ENCODE measurements at regions not wholly inside any gene's neighbourhood (a gene's known extent, or its start where the extent isn't known, plus 50 kb on each side); places are given as distances from the start of the nearest gene placed in this dataset.

DNA sequence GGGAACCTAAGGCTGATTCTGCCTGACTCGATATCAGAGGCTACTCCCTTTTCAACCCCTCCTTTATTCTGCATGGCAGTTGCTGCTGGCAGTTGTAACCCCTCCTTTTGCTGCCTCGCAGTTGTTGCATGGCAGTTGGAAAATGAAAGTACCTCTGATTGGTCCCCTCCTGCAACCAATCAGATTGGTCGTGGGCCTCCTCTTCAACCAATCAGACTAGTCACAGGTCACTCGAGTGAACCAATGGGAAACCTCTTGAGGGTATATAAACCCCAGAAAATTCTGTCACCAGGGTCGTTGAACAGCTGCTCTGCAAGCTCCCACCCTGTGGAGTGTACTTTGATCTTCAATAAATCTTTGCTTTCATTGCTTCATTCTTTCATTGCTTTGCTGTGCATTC lies 294.3 kb upstream of the SLC8A1 start:
- TF ChIP-seq, protein P1, sequence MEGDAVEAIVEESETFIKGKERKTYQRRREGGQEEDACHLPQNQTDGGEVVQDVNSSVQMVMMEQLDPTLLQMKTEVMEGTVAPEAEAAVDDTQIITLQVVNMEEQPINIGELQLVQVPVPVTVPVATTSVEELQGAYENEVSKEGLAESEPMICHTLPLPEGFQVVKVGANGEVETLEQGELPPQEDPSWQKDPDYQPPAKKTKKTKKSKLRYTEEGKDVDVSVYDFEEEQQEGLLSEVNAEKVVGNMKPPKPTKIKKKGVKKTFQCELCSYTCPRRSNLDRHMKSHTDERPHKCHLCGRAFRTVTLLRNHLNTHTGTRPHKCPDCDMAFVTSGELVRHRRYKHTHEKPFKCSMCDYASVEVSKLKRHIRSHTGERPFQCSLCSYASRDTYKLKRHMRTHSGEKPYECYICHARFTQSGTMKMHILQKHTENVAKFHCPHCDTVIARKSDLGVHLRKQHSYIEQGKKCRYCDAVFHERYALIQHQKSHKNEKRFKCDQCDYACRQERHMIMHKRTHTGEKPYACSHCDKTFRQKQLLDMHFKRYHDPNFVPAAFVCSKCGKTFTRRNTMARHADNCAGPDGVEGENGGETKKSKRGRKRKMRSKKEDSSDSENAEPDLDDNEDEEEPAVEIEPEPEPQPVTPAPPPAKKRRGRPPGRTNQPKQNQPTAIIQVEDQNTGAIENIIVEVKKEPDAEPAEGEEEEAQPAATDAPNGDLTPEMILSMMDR (IDR thresholded peaks at IDR 0.05; ENCODE audit: low read depth, low read length) = no peak
- no peak overlapping the region for H3K4me3 ChIP-seq (ENCODE audit: low read depth, low read length)
- no peak overlapping the region for H3K27ac ChIP-seq
- H3K27me3 ChIP-seq (ENCODE audit: insufficient read depth, low read depth, severe bottlenecking) = no peaks in the 10 kb centered on the region
- H3K9me3 ChIP-seq (ENCODE audit: severe bottlenecking) = no peaks in the 10 kb centered on the region
- no peaks in the 10 kb centered on the region for H3K36me3 ChIP-seq
- DNase-seq = no peak

DNA sequence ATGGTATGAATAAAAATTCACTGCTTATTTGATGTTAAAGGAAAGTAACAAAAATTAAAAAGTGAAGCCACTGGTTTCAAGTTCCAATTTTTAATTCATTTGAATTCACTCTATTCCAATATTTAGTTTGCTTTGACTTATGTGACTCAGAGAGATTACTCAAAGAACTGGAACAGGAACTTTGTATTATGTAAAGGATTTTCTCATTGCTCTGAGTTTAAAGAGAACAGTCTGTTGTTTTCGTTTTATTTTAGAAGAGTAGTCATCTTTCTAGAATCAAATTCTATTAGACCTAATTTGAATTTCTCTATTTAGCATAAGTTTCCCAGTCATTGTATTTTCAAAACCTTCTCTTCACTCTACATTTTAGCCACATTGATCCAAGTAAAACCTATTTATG lies 300.1 kb upstream of the SLC8A1 start:
- TF ChIP-seq, protein P1 (IDR thresholded peaks at IDR 0.05; ENCODE audit: low read depth, low read length) = no peak
- H3K9me3 ChIP-seq (ENCODE audit: severe bottlenecking) = no peaks in the 10 kb centered on the region
- H3K27me3 ChIP-seq (ENCODE audit: insufficient read depth, low read depth, severe bottlenecking) = no peaks in the 10 kb centered on the region
- no peaks in the 10 kb centered on the region for H3K36me3 ChIP-seq
- no peak overlapping the region for H3K4me3 ChIP-seq (ENCODE audit: low read depth, low read length)
- no peak overlapping the region for H3K27ac ChIP-seq
- no peak for DNase-seq

DNA sequence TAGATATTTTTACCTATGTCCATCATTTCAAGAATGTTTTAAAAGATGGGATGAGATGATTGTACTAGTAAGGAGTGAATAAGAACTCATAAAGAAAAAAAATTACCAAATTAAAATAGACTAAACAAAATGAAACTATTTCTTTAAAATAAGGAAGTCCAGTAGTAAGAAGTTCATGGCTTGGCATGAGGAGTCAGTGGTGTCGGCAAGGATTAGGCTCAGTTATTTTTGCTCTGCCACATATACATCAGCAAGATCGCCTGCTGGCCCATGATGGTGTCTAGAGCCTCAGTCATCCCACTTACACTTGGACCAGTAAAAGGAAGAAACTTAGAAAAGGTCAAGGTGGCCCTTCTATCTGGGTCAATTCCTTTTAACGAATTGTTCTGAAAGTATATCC lies 300.9 kb upstream of the SLC8A1 start:
- Histone ChIP-seq H3K36me3 (no peaks in the 10 kb centered on the region), H3K27ac (no peak overlapping the region), H3K4me3 (ENCODE audit: low read depth, low read length) (no peak overlapping the region), H3K27me3 (ENCODE audit: insufficient read depth, low read depth, severe bottlenecking) (no peaks in the 10 kb centered on the region), H3K9me3 (ENCODE audit: severe bottlenecking) (no peaks in the 10 kb centered on the region)
- no peak for DNase-seq
- TF ChIP-seq, protein P1 (IDR thresholded peaks at IDR 0.05; ENCODE audit: low read depth, low read length) = no peak

DNA sequence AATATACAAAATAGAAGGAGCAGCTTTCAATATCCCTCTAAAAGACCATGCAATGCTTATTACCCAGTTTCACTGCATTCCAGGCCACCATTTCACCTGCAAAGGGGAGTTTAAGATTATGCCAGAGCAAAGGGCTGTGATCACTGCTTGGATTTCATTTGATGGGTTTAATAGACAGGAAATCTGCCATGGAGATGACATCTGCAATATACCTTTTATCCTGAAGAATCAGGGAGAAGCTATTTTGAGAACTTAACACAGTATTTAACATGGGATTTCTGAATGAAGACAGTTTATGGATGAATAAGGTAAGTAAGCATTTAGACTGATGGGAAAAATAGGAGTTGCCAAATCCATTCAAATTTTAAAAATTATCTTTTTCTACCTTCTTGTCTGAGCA lies 303.0 kb upstream of the SLC8A1 start:
- TF ChIP-seq, protein P1 (IDR thresholded peaks at IDR 0.05; ENCODE audit: low read depth, low read length) = no peak
- Histone ChIP-seq H3K36me3 (no peaks in the 10 kb centered on the region), H3K27ac (no peak overlapping the region), H3K9me3 (ENCODE audit: severe bottlenecking) (no peaks in the 10 kb centered on the region), H3K27me3 (ENCODE audit: insufficient read depth, low read depth, severe bottlenecking) (no peaks in the 10 kb centered on the region), H3K4me3 (ENCODE audit: low read depth, low read length) (no peak overlapping the region)
- no peak for DNase-seq

DNA sequence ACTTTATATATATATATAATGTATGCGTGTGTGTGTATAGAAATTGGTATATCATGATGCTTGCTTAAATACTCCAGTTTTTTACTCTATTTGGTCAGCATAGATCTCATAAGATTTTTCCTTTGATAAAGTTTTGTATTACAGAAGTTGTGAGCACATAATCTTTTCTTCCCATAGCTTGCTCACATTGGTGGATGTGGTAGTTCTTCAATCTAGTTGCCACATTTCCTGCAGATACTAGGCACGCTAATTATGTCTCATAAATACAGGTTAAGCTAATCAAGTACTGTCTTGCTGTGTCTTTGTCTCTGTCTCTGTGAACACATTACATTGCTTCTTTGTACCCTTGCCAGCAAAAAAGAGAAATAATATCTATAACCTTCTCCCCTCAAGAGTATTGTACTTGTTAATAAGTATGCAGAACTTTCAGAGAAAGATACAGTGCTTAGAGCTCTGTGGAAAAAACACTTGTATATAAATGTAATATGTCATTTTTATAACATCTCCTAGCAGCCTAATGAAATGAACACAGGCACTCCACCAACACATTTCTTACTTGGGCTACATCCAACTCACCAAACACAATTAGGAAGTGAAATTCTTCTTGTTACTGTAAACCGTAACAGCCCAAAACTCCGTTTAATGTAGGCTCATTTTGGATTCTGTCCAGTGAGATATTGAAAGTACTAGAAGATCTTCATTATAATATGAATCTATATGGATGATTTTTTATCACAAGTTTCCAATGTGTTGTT lies 306.7 kb upstream of the SLC8A1 start:
- Histone ChIP-seq H3K27me3 (ENCODE audit: insufficient read depth, low read depth, severe bottlenecking) (no peaks in the 10 kb centered on the region), H3K27ac (no peak overlapping the region), H3K4me3 (ENCODE audit: low read depth, low read length) (no peak overlapping the region), H3K36me3 (no peaks in the 10 kb centered on the region), H3K9me3 (ENCODE audit: severe bottlenecking) (no peaks in the 10 kb centered on the region)
- no peak for DNase-seq
- TF ChIP-seq, protein P1 (IDR thresholded peaks at IDR 0.05; ENCODE audit: low read depth, low read length) = no peak
